ENCODE measurements at regions not wholly inside any gene's neighbourhood (a gene's known extent, or its start where the extent isn't known, plus 50 kb on each side); places are given as distances from the start of the nearest gene placed in this dataset.

GRCh38 chr1:157352817-157353408, 199.4 kb downstream of the FCRL5 start:
- TF ChIP-seq, protein P1, sequence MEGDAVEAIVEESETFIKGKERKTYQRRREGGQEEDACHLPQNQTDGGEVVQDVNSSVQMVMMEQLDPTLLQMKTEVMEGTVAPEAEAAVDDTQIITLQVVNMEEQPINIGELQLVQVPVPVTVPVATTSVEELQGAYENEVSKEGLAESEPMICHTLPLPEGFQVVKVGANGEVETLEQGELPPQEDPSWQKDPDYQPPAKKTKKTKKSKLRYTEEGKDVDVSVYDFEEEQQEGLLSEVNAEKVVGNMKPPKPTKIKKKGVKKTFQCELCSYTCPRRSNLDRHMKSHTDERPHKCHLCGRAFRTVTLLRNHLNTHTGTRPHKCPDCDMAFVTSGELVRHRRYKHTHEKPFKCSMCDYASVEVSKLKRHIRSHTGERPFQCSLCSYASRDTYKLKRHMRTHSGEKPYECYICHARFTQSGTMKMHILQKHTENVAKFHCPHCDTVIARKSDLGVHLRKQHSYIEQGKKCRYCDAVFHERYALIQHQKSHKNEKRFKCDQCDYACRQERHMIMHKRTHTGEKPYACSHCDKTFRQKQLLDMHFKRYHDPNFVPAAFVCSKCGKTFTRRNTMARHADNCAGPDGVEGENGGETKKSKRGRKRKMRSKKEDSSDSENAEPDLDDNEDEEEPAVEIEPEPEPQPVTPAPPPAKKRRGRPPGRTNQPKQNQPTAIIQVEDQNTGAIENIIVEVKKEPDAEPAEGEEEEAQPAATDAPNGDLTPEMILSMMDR (IDR thresholded peaks at IDR 0.05): no peak
- TF ChIP-seq POLR2A (IDR thresholded peaks at IDR 0.05; ENCODE audit: low read depth): no peak
- no peak for TF ChIP-seq EP300 (IDR thresholded peaks at IDR 0.05)
- TF ChIP-seq POLR2AphosphoS5 (IDR thresholded peaks at IDR 0.05): no peak
